ENCODE measurements at regions not wholly inside any gene's neighbourhood (a gene's known extent, or its start where the extent isn't known, plus 50 kb on each side); places are given as distances from the start of the nearest gene placed in this dataset.
"Not testable (repeated sequence)": the region's sequence is repeated elsewhere in the genome, so short reads cannot be mapped to it uniquely, and the experiment has no call there.

GRCh38 chrX:1809581-1809980 is 194.7 kb downstream of the ASMT start:
- ChIA-PET POLR2A (ENCODE audit: low non-redundant PET) (no interaction called here), CTCF (no interaction called here)
- Histone ChIP-seq H3K27me3 (replicated peaks; ENCODE audit: insufficient read depth, low read depth, low read length, poor library complexity) (no peaks in the 10 kb centered on the region), H3K27ac (ENCODE audit: low read depth, low read length, poor library complexity, severe bottlenecking) (no peak overlapping the region), H3K4me1 (ENCODE audit: insufficient read depth, low read length, poor library complexity, severe bottlenecking) (no peaks in the 10 kb centered on the region), H3K9me3 (ENCODE audit: low read depth, low read length, poor library complexity, severe bottlenecking) (no peaks in the 10 kb centered on the region), H3K4me3 (ENCODE audit: low read depth, low read length, poor library complexity, severe bottlenecking) (no peak overlapping the region), H3K36me3 (ENCODE audit: insufficient read depth, low read length, poor library complexity, severe bottlenecking) (no peaks in the 10 kb centered on the region)
- TF ChIP-seq EZH2 (IDR thresholded peaks at IDR 0.05; ENCODE audit: borderline replicate concordance, low read depth, low read length, poor library complexity, severe bottlenecking) (no peak), CTCF (conservative IDR thresholded peaks at IDR 0.05; ENCODE audit: low read depth, low read length) (no peak)
- no TSS peak for BruUV-seq (replicated peaks)
- no peak for DNase-seq (ENCODE audit: low spot score)
- intact Hi-C loops (cut with micrococcal nuclease; ENCODE audit: unreplicated experiment): no loop called here

GRCh38 chrX:1813809-1814208 is 198.9 kb downstream of the ASMT start:
- Histone ChIP-seq H3K27ac (ENCODE audit: low read depth, low read length, poor library complexity, severe bottlenecking) (no peak overlapping the region), H3K9me3 (ENCODE audit: low read depth, low read length, poor library complexity, severe bottlenecking) (peaks cover 9% of the 10 kb centered on the region), H3K36me3 (ENCODE audit: insufficient read depth, low read length, poor library complexity, severe bottlenecking) (no peaks in the 10 kb centered on the region), H3K27me3 (replicated peaks; ENCODE audit: insufficient read depth, low read depth, low read length, poor library complexity) (no peaks in the 10 kb centered on the region), H3K4me3 (ENCODE audit: low read depth, low read length, poor library complexity, severe bottlenecking) (no peak overlapping the region), H3K4me1 (ENCODE audit: insufficient read depth, low read length, poor library complexity, severe bottlenecking) (no peaks in the 10 kb centered on the region)
- CTCF ChIA-PET: no interaction called here
- no peak for DNase-seq (ENCODE audit: low spot score)
- POLR2A ChIA-PET (ENCODE audit: low non-redundant PET): no interaction called here
- TF ChIP-seq CTCF (conservative IDR thresholded peaks at IDR 0.05; ENCODE audit: low read depth, low read length) (no peak), EZH2 (IDR thresholded peaks at IDR 0.05; ENCODE audit: borderline replicate concordance, low read depth, low read length, poor library complexity, severe bottlenecking) (no peak)
- intact Hi-C loops (cut with micrococcal nuclease; ENCODE audit: unreplicated experiment): no loop called here
- BruUV-seq (replicated peaks): no TSS peak

- CTCF ChIA-PET: no interaction called here
- POLR2A ChIA-PET (ENCODE audit: low non-redundant PET): no interaction called here
- TF ChIP-seq EZH2 (IDR thresholded peaks at IDR 0.05; ENCODE audit: borderline replicate concordance, low read depth, low read length, poor library complexity, severe bottlenecking) (no peak), CTCF (conservative IDR thresholded peaks at IDR 0.05; ENCODE audit: low read depth, low read length) (no peak)
- Histone ChIP-seq H3K4me3 (ENCODE audit: low read depth, low read length, poor library complexity, severe bottlenecking) (no peak overlapping the region), H3K9me3 (ENCODE audit: low read depth, low read length, poor library complexity, severe bottlenecking) (peaks cover 9% of the 10 kb centered on the region), H3K27ac (ENCODE audit: low read depth, low read length, poor library complexity, severe bottlenecking) (no peak overlapping the region), H3K27me3 (replicated peaks; ENCODE audit: insufficient read depth, low read depth, low read length, poor library complexity) (no peaks in the 10 kb centered on the region), H3K4me1 (ENCODE audit: insufficient read depth, low read length, poor library complexity, severe bottlenecking) (no peaks in the 10 kb centered on the region), H3K36me3 (ENCODE audit: insufficient read depth, low read length, poor library complexity, severe bottlenecking) (no peaks in the 10 kb centered on the region)
- no peak for DNase-seq (ENCODE audit: low spot score)
- intact Hi-C loops (cut with micrococcal nuclease; ENCODE audit: unreplicated experiment): no loop called here
- BruUV-seq (replicated peaks): no TSS peak
These were observed 200.8 kb downstream of the ASMT start for GRCh38 chrX:1815456-1816175.

- H3K4me3 ChIP-seq (ENCODE audit: low read depth, low read length, poor library complexity, severe bottlenecking); H3K4me1 ChIP-seq (ENCODE audit: insufficient read depth, low read length, poor library complexity, severe bottlenecking); H3K27ac ChIP-seq (ENCODE audit: low read depth, low read length, poor library complexity, severe bottlenecking); CTCF ChIA-PET; POLR2A ChIA-PET (ENCODE audit: low non-redundant PET); H3K9me3 ChIP-seq (ENCODE audit: low read depth, low read length, poor library complexity, severe bottlenecking); intact Hi-C loops (cut with micrococcal nuclease; ENCODE audit: unreplicated experiment); H3K27me3 ChIP-seq (replicated peaks; ENCODE audit: insufficient read depth, low read depth, low read length, poor library complexity); BruUV-seq (replicated peaks); H3K36me3 ChIP-seq (ENCODE audit: insufficient read depth, low read length, poor library complexity, severe bottlenecking): not testable (repeated sequence)
- DNase-seq (ENCODE audit: low spot score): peak; percentile 6
These were observed 201.6 kb downstream of the ASMT start for GRCh38 chrX:1816387-1816982.
